Keratinocyte (primary cell): ENCODE measurements at regions not wholly inside any gene's neighbourhood (a gene's known extent, or its start where the extent isn't known, plus 50 kb on each side); places are given as distances from the start of the nearest gene placed in this dataset.

Experiments
- CTCF ChIP-seq, 3 experiments: IDR thresholded peaks in 1 of 3; conservative IDR thresholded peaks in 1 of 3; optimal IDR thresholded peaks in 1 of 3; 2 replicates in 2 of 3; 3 replicates in 1 of 3; pipeline versions ENCODE3 to v1.5.1; 2011; ENCODE audit warnings: low read length in 3 of 3, mild to moderate bottlenecking in 3 of 3, moderate library complexity in 2 of 3, control low read depth in 1 of 3, inconsistent platforms in 1 of 3; ENCODE audit not compliant: insufficient read depth in 2 of 3; ENCODE audit errors: extremely low read depth in 1 of 3
- EZH2 ChIP-seq: IDR thresholded peaks from one replicate; pipeline ENCODE4 v1.6.1; 2012; ENCODE audit warnings: inconsistent platforms, mild to moderate bottlenecking, low read length, moderate library complexity

GRCh38 chr18:39752351-39752750, 2186.8 kb upstream of the CELF4 start:
- TF ChIP-seq EZH2 (no peak), CTCF (optimal IDR thresholded peaks at IDR 0.05 in 1 of 3, IDR thresholded peaks at IDR 0.05 in 1 of 3, conservative IDR thresholded peaks at IDR 0.05 in 1 of 3; ENCODE audit: extremely low read depth in 1 of 3, insufficient read depth in 2 of 3, low read length in 3 of 3) (no peak)
